ENCODE measurements at regions not wholly inside any gene's neighbourhood (a gene's known extent, or its start where the extent isn't known, plus 50 kb on each side); places are given as distances from the start of the nearest gene placed in this dataset.

DNA sequence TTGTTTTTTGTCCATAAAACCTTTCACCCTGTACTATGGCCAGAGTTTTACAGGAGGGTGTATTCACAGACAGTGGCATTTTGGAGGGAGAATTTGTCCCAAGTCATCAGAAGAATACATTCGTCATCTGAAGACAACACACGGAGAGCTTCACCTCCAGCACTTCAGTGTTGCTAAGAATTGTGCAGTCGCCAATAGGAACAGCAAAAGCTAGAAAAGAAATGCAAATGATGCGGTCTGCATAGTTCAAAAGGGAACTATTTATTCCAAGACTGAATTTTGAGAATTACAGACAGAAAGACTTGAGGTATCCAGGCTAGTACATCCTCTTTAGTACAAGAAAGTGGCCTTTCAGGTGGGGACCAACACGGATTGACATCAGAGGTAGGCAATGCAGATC, 399.2 kb upstream of the KIF2A start:
- no peak for TF ChIP-seq CTCF (IDR thresholded peaks at IDR 0.05)
- no peak overlapping the region for H3K27ac ChIP-seq

GRCh38 chr5:61907995-61908394, 398.0 kb upstream of the KIF2A start:
- Histone ChIP-seq H3K4me1 (ENCODE audit: control insufficient read depth in 1 of 2, insufficient read depth in 1 of 2, low read depth in 1 of 2, low read length in 1 of 2) (no peaks in the 10 kb centered on the region), H3K36me3 (no peaks in the 10 kb centered on the region), H3K9me3 (no peaks in the 10 kb centered on the region), H3K27ac (no peak overlapping the region), H3K4me3 (ENCODE audit: low read depth in 1 of 2, low read length in 1 of 2) (no peak overlapping the region), H3K27me3 (no peaks in the 10 kb centered on the region)
- TF ChIP-seq CTCF (IDR thresholded peaks at IDR 0.05), result no peak

More for the DNA sequence above, 399.2 kb upstream of the KIF2A start:
- H3K9me3 ChIP-seq, result no peaks in the 10 kb centered on the region
- H3K36me3 ChIP-seq, result no peaks in the 10 kb centered on the region
- H3K4me1 ChIP-seq (ENCODE audit: control insufficient read depth in 1 of 2, insufficient read depth in 1 of 2, low read depth in 1 of 2, low read length in 1 of 2), result no peaks in the 10 kb centered on the region
- H3K27me3 ChIP-seq, result no peaks in the 10 kb centered on the region
- no peak overlapping the region for H3K4me3 ChIP-seq (ENCODE audit: low read depth in 1 of 2, low read length in 1 of 2)

DNA sequence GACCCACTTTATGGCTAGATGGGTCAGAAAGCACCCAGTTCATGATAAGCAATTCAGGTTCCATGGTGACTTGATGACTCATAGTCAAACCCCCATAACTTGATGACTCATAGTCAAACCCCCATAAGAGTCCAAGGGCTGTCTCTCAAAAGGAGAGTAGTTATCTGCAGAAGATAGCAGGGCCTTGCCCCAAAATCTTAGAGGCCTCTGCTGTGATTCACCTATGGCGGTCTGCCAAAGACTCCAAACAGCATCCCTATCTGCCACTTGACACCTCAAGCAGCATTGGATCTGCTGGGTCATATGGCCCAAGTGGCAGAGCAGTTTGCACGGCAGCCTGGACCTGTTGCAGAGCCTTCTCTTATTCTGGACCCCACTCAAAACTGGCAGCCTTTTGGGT, 395.2 kb upstream of the KIF2A start:
- Histone ChIP-seq H3K4me1 (ENCODE audit: control insufficient read depth in 1 of 2, insufficient read depth in 1 of 2, low read depth in 1 of 2, low read length in 1 of 2) (no peaks in the 10 kb centered on the region), H3K4me3 (ENCODE audit: low read depth in 1 of 2, low read length in 1 of 2) (no peak overlapping the region), H3K27me3 (no peaks in the 10 kb centered on the region), H3K9me3 (no peaks in the 10 kb centered on the region), H3K36me3 (no peaks in the 10 kb centered on the region), H3K27ac (no peak overlapping the region)
- no peak for TF ChIP-seq CTCF (IDR thresholded peaks at IDR 0.05)

DNA sequence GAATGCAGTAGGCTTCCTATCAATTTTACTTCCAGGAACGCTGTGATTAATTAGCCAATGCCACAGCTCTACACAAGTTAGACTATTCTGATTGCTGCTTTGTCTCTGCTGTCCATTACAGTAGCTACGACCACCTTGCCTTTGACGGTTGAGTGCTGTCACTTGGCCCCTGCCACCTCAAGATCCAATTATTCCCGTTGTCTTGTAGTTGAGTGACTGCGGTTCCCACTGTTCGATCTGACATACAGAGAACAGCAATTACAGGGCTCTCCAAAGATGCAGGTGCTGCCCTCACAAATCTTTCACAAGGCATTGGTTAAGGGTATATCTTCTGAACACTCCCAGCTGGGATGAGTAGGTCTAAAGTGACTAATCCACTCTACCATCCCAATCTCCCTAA, 393.4 kb upstream of the KIF2A start:
- Histone ChIP-seq H3K4me3 (ENCODE audit: low read depth in 1 of 2, low read length in 1 of 2) (no peak overlapping the region), H3K4me1 (ENCODE audit: control insufficient read depth in 1 of 2, insufficient read depth in 1 of 2, low read depth in 1 of 2, low read length in 1 of 2) (no peaks in the 10 kb centered on the region), H3K36me3 (no peaks in the 10 kb centered on the region), H3K27me3 (no peaks in the 10 kb centered on the region), H3K9me3 (no peaks in the 10 kb centered on the region), H3K27ac (no peak overlapping the region)
- no peak for TF ChIP-seq CTCF (IDR thresholded peaks at IDR 0.05)

GRCh38 chr5:61915646-61916045, 390.4 kb upstream of the KIF2A start:
- Histone ChIP-seq H3K27ac (no peak overlapping the region), H3K9me3 (no peaks in the 10 kb centered on the region), H3K4me1 (ENCODE audit: control insufficient read depth in 1 of 2, insufficient read depth in 1 of 2, low read depth in 1 of 2, low read length in 1 of 2) (no peaks in the 10 kb centered on the region)

More at GRCh38 chr5:61915646-61916045, 390.4 kb upstream of the KIF2A start:
- no peak for TF ChIP-seq CTCF (IDR thresholded peaks at IDR 0.05)
- Histone ChIP-seq H3K4me3 (ENCODE audit: low read depth in 1 of 2, low read length in 1 of 2) (no peak overlapping the region), H3K27me3 (no peaks in the 10 kb centered on the region), H3K36me3 (no peaks in the 10 kb centered on the region)

All from neutrophil (primary cell).